H1 (cell line): ENCODE measurements at regions not wholly inside any gene's neighbourhood (a gene's known extent, or its start where the extent isn't known, plus 50 kb on each side); places are given as distances from the start of the nearest gene placed in this dataset.
A peak's percentile ranks its signal among the peaks of the same experiment; 100 is the strongest.

Experiments
- CTCF ChIA-PET: fragments of 300-600 bp; sonication (Branson Sonifier 250); formaldehyde crosslinking; loops from one replicate; lab custom pipeline; 2021; ENCODE audit not compliant: partially characterized antibody; lab: Charles Lee
- POLR2A ChIA-PET: fragments of 300-600 bp; sonication (Branson Sonifier 250); formaldehyde crosslinking; loops from one replicate; lab custom pipeline; 2021; ENCODE audit warnings: inconsistent platforms; ENCODE audit not compliant: partially characterized antibody; lab: Charles Lee
- DNase-seq, 2 experiments: peaks; one replicate each; pipeline versions ENCODE4 v3.0.0 to v3.0.0-alpha.2; 2010 to 2022; ENCODE audit warnings: low spot score in 2 of 2, low read depth in 1 of 2, mixed read lengths in 1 of 2
- FAIRE-seq: peaks from 2 replicates; lab custom pipeline; 2011; peaks lifted over from hg19 to GRCh38; lab: Jason Lieb, UNC
- H2AFZ ChIP-seq: 2 replicates; pipeline ENCODE4 v1.8.1; 2012; ENCODE audit warnings: low read length, inconsistent platforms
- H2AK5ac ChIP-seq: 2 replicates; pipeline ENCODE4 v1.6.1; 2013; ENCODE audit warnings: low read depth, low read length
- H2BK120ac ChIP-seq: replicated peaks from 2 replicates; pipeline ENCODE3; 2013; ENCODE audit warnings: low read depth, low read length, inconsistent platforms
- H2BK12ac ChIP-seq: 2 replicates; pipeline ENCODE4 v1.6.1; 2013; ENCODE audit warnings: low read depth, low read length
- H2BK15ac ChIP-seq: 2 replicates; pipeline ENCODE4 v1.6.1; 2013; ENCODE audit warnings: low read length
- H2BK20ac ChIP-seq: 2 replicates; pipeline ENCODE4 v1.6.1; 2013; ENCODE audit warnings: low read length
- H2BK5ac ChIP-seq: 2 replicates; pipeline ENCODE4 v1.6.1; 2013; ENCODE audit warnings: low read depth, low read length
- H3K14ac ChIP-seq: 2 replicates; pipeline ENCODE4 v1.6.1; 2013; ENCODE audit warnings: inconsistent platforms; ENCODE audit not compliant: insufficient read length
- H3K18ac ChIP-seq: 2 replicates; pipeline ENCODE4 v1.6.1; 2013; ENCODE audit warnings: low read length; ENCODE audit errors: extremely low read depth
- H3K23ac ChIP-seq: 2 replicates; pipeline ENCODE4 v1.6.1; 2013; ENCODE audit warnings: inconsistent platforms; ENCODE audit not compliant: insufficient read length
- H3K23me2 ChIP-seq: 2 replicates; pipeline ENCODE4 v1.6.1; 2013; ENCODE audit warnings: low read depth, low read length
- H3K27ac ChIP-seq: 2 replicates; pipeline ENCODE4 v1.6.1; 2011; ENCODE audit warnings: low read depth, low read length, inconsistent platforms
- H3K27me3 ChIP-seq, 4 experiments: replicated peaks in 1 of 4; 1 replicate in 1 of 4; 2 replicates in 3 of 4; pipeline versions ENCODE4 v1.6.1 to v1.8.1; 2011 to 2013; ENCODE audit warnings: low read length in 3 of 4, mild to moderate bottlenecking in 3 of 4, inconsistent platforms in 2 of 4, mixed read lengths in 2 of 4, moderate library complexity in 1 of 4; ENCODE audit not compliant: control insufficient read depth in 3 of 4, insufficient read depth in 3 of 4; ENCODE audit errors: extremely low read depth in 1 of 4
- H3K36me3 ChIP-seq, 4 experiments: 2 replicates each; pipeline versions ENCODE4 v1.6.1 to v1.8.1; 2011 to 2013; ENCODE audit warnings: mild to moderate bottlenecking in 4 of 4, low read length in 3 of 4, moderate library complexity in 2 of 4, control low read depth in 1 of 4, inconsistent platforms in 1 of 4; ENCODE audit not compliant: insufficient read depth in 4 of 4, control insufficient read depth in 2 of 4
- H3K4ac ChIP-seq: replicated peaks from 2 replicates; pipeline ENCODE3; 2013; ENCODE audit warnings: low read length, low read depth, mixed read lengths, inconsistent platforms; ENCODE audit not compliant: insufficient read length
- H3K4me1 ChIP-seq, 4 experiments: replicated peaks in 1 of 4; 1 replicate in 1 of 4; 2 replicates in 3 of 4; pipeline versions ENCODE4 v1.6.1 to v1.8.1; 2011 to 2013; ENCODE audit warnings: low read length in 3 of 4, inconsistent platforms in 2 of 4, mixed read lengths in 1 of 4; ENCODE audit not compliant: insufficient read depth in 4 of 4, control insufficient read depth in 3 of 4
- H3K4me2 ChIP-seq, 2 experiments: 2 replicates each; pipeline versions ENCODE4 v1.6.1 to v1.8.1; 2011 to 2013; ENCODE audit warnings: low read depth in 2 of 2, low read length in 2 of 2, control low read depth in 1 of 2, inconsistent platforms in 1 of 2, mild to moderate bottlenecking in 1 of 2; ENCODE audit not compliant: insufficient read depth in 1 of 2
- H3K4me3 ChIP-seq, 4 experiments: fragments of 200-600, 300-600 bp in 1 of 4; sonication (generic), shearing (Covaris generic), sonication (Bioruptor Twin) in 1 of 4; 2 replicates each; pipeline versions ENCODE4 v1.5.1 to v1.8.1; 2011 to 2016; ENCODE audit warnings: low read length in 4 of 4, low read depth in 3 of 4, control low read depth in 2 of 4, inconsistent platforms in 2 of 4, mild to moderate bottlenecking in 2 of 4, mixed read lengths in 1 of 4, moderate library complexity in 1 of 4; ENCODE audit not compliant: insufficient read depth in 2 of 4; ENCODE audit errors: extremely low read depth in 1 of 4
- H3K56ac ChIP-seq: replicated peaks from 2 replicates; pipeline ENCODE3; 2013; ENCODE audit warnings: low read depth, mild to moderate bottlenecking, mixed read lengths, low read length, inconsistent platforms; ENCODE audit not compliant: insufficient read length
- H3K79me1 ChIP-seq: 2 replicates; pipeline ENCODE4 v1.6.1; 2013; ENCODE audit warnings: low read depth, low read length, control low read depth
- H3K79me2 ChIP-seq, 2 experiments: 2 replicates each; pipeline versions ENCODE4 v1.6.1 to v1.8.1; 2012 to 2013; ENCODE audit warnings: low read length in 2 of 2, mild to moderate bottlenecking in 2 of 2, inconsistent platforms in 1 of 2; ENCODE audit not compliant: insufficient read depth in 2 of 2, control insufficient read depth in 1 of 2
- H3K9ac ChIP-seq, 4 experiments: replicated peaks in 1 of 4; 1 replicate in 1 of 4; 2 replicates in 3 of 4; pipeline versions ENCODE4 v1.6.1 to v1.8.1; 2011 to 2013; ENCODE audit warnings: low read depth in 3 of 4, low read length in 3 of 4, control low read depth in 2 of 4, mild to moderate bottlenecking in 2 of 4, moderate library complexity in 2 of 4, inconsistent platforms in 1 of 4; ENCODE audit errors: extremely low read depth in 1 of 4
- H3K9me3 ChIP-seq, 2 experiments: 2 replicates each; pipeline versions ENCODE4 v1.6.1 to v1.8.1; 2012 to 2013; ENCODE audit warnings: mild to moderate bottlenecking in 2 of 2, moderate library complexity in 2 of 2, control low read depth in 1 of 2, inconsistent platforms in 1 of 2, low read depth in 1 of 2, low read length in 1 of 2, mixed read lengths in 1 of 2; ENCODE audit not compliant: insufficient read depth in 2 of 2
- H4K20me1 ChIP-seq, 2 experiments: replicated peaks in 1 of 2; 2 replicates each; pipeline versions ENCODE3 to v1.8.1; 2011 to 2013; ENCODE audit warnings: inconsistent platforms in 2 of 2, low read length in 2 of 2, mild to moderate bottlenecking in 1 of 2; ENCODE audit not compliant: insufficient read depth in 2 of 2, control insufficient read depth in 1 of 2
- H4K5ac ChIP-seq: 2 replicates; pipeline ENCODE4 v1.6.1; 2013; ENCODE audit warnings: low read length, low read depth, mixed read lengths, inconsistent platforms; ENCODE audit not compliant: insufficient read length
- H4K8ac ChIP-seq: 2 replicates; pipeline ENCODE4 v1.8.0; 2013; ENCODE audit warnings: mild to moderate bottlenecking, moderate library complexity, low read length, inconsistent platforms; ENCODE audit not compliant: insufficient read depth; ENCODE audit errors: extremely low read depth
- H4K91ac ChIP-seq: replicated peaks from 2 replicates; pipeline ENCODE3; 2013; ENCODE audit warnings: low read length, mixed read lengths, inconsistent platforms; ENCODE audit not compliant: insufficient read length
- EGR1 ChIP-seq: IDR thresholded peaks from 2 replicates; pipeline ENCODE4 v1.6.1; 2011; ENCODE audit warnings: low read depth, low read length, borderline replicate concordance
- EP300 ChIP-seq, 2 experiments: IDR thresholded peaks; 1 replicate in 1 of 2; 2 replicates in 1 of 2; pipeline ENCODE4 v1.6.1; 2011 to 2012; ENCODE audit warnings: low read depth in 2 of 2, low read length in 2 of 2, mild to moderate bottlenecking in 2 of 2, borderline replicate concordance in 1 of 2, inconsistent platforms in 1 of 2, moderate library complexity in 1 of 2
- GABPA ChIP-seq: IDR thresholded peaks from 2 replicates; pipeline ENCODE4 v1.6.1; 2011; ENCODE audit warnings: mild to moderate bottlenecking, low read length, moderate library complexity, borderline replicate concordance; ENCODE audit not compliant: insufficient read depth
- TCF12 ChIP-seq: IDR thresholded peaks from 2 replicates; pipeline ENCODE4 v1.6.1; 2011; ENCODE audit warnings: low read depth, mild to moderate bottlenecking, low read length

DNA sequence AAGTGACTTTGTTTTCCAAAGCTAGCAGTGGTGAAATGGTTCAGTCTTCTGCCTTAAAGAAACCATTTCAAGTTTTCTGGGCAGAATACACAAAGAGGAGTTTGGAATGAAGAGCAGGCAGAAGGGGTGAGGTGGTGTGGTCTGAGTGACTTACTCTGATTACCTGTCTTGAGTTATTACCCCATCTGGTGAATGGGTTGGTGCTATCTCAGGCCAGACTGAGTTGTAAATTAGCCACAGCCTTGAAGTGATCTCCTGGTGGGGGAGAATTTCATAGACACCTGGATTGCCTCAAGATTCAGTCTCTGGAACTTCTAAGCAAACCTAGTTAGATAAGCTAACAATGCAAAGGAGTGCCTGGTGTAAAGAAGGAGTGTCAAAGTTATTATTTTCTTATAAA, 983.5 kb upstream of the NXPH2 start:
- POLR2A ChIA-PET = no interaction called here
- H3K27me3 ChIP-seq = no peaks in the 10 kb centered on the region
- H3K79me1 ChIP-seq = no peaks in the 10 kb centered on the region
- no peak overlapping the region for H3K4ac ChIP-seq
- H4K5ac ChIP-seq = no peak overlapping the region
- H3K18ac ChIP-seq = no peak overlapping the region
- no peak overlapping the region for H2BK12ac ChIP-seq
- no peaks in the 10 kb centered on the region for H3K23me2 ChIP-seq
- no peaks in the 10 kb centered on the region for H3K9me3 ChIP-seq
- no peak overlapping the region for H2BK120ac ChIP-seq
- H3K79me2 ChIP-seq = no peaks in the 10 kb centered on the region
- no peak overlapping the region for H4K8ac ChIP-seq
- H3K9ac ChIP-seq = no peak overlapping the region
- TF ChIP-seq GABPA (no peak), TCF12 (no peak), EGR1 (no peak), EP300 (IDR thresholded peaks at IDR 0.05; ENCODE audit: borderline replicate concordance in 1 of 2, low read depth in 2 of 2, low read length in 2 of 2) (no peak)
- TF ChIP-seq, all 59 proteins: peak for 0
- DNase-seq = no peak
- no peak overlapping the region for H2BK15ac ChIP-seq
- no peak overlapping the region for H2BK20ac ChIP-seq
- no peaks in the 10 kb centered on the region for H3K36me3 ChIP-seq
- no peaks in the 10 kb centered on the region for H4K20me1 ChIP-seq
- H2AK5ac ChIP-seq = no peak overlapping the region
- H2AFZ ChIP-seq = no peak overlapping the region
- H3K4me1 ChIP-seq = peaks cover 0 to 2% (median 0%) of the 10 kb centered on the region in 4 experiments; a peak in 1 of 7 replicates
- peak; percentile 39 for FAIRE-seq
- H3K56ac ChIP-seq = no peak overlapping the region
- H2BK5ac ChIP-seq = no peak overlapping the region
- H4K91ac ChIP-seq = no peak overlapping the region
- H3K23ac ChIP-seq = no peak overlapping the region
- CTCF ChIA-PET = interaction anchor here (0.6 to 1.2 kb wide), 2 partner anchors 16 to 34 kb away, joined by 3 to 4 read pairs; no protein-coding TSS in a partner anchor
- H3K14ac ChIP-seq = no peak overlapping the region
- no peak overlapping the region for H3K4me2 ChIP-seq
- no peak overlapping the region for H3K4me3 ChIP-seq
- no peak overlapping the region for H3K27ac ChIP-seq
